H1 (cell line): ENCODE measurements at regions not wholly inside any gene's neighbourhood (a gene's known extent, or its start where the extent isn't known, plus 50 kb on each side); places are given as distances from the start of the nearest gene placed in this dataset.
"Not testable (repeated sequence)": the region's sequence is repeated elsewhere in the genome, so short reads cannot be mapped to it uniquely, and the experiment has no call there.

ENCODE experiments used
- CTCF ChIA-PET: fragments of 300-600 bp; sonication (Branson Sonifier 250); formaldehyde crosslinking; loops from one replicate; lab custom pipeline; 2021; ENCODE audit not compliant: partially characterized antibody; lab: Charles Lee
- POLR2A ChIA-PET: fragments of 300-600 bp; sonication (Branson Sonifier 250); formaldehyde crosslinking; loops from one replicate; lab custom pipeline; 2021; ENCODE audit warnings: inconsistent platforms; ENCODE audit not compliant: partially characterized antibody; lab: Charles Lee
- DNase-seq, 2 experiments: peaks; one replicate each; pipeline versions ENCODE4 v3.0.0 to v3.0.0-alpha.2; 2010 to 2022; ENCODE audit warnings: low spot score in 2 of 2, low read depth in 1 of 2, mixed read lengths in 1 of 2
- FAIRE-seq: peaks from 2 replicates; lab custom pipeline; 2011; peaks lifted over from hg19 to GRCh38; lab: Jason Lieb, UNC
- H2AFZ ChIP-seq: 2 replicates; pipeline ENCODE4 v1.8.1; 2012; ENCODE audit warnings: low read length, inconsistent platforms
- H2AK5ac ChIP-seq: 2 replicates; pipeline ENCODE4 v1.6.1; 2013; ENCODE audit warnings: low read depth, low read length
- H2BK120ac ChIP-seq: replicated peaks from 2 replicates; pipeline ENCODE3; 2013; ENCODE audit warnings: low read depth, low read length, inconsistent platforms
- H2BK12ac ChIP-seq: 2 replicates; pipeline ENCODE4 v1.6.1; 2013; ENCODE audit warnings: low read depth, low read length
- H2BK15ac ChIP-seq: 2 replicates; pipeline ENCODE4 v1.6.1; 2013; ENCODE audit warnings: low read length
- H2BK20ac ChIP-seq: 2 replicates; pipeline ENCODE4 v1.6.1; 2013; ENCODE audit warnings: low read length
- H2BK5ac ChIP-seq: 2 replicates; pipeline ENCODE4 v1.6.1; 2013; ENCODE audit warnings: low read depth, low read length
- H3K14ac ChIP-seq: 2 replicates; pipeline ENCODE4 v1.6.1; 2013; ENCODE audit warnings: inconsistent platforms; ENCODE audit not compliant: insufficient read length
- H3K18ac ChIP-seq: 2 replicates; pipeline ENCODE4 v1.6.1; 2013; ENCODE audit warnings: low read length; ENCODE audit errors: extremely low read depth
- H3K23ac ChIP-seq: 2 replicates; pipeline ENCODE4 v1.6.1; 2013; ENCODE audit warnings: inconsistent platforms; ENCODE audit not compliant: insufficient read length
- H3K23me2 ChIP-seq: 2 replicates; pipeline ENCODE4 v1.6.1; 2013; ENCODE audit warnings: low read depth, low read length
- H3K27ac ChIP-seq: 2 replicates; pipeline ENCODE4 v1.6.1; 2011; ENCODE audit warnings: low read depth, low read length, inconsistent platforms
- H3K27me3 ChIP-seq, 4 experiments: replicated peaks in 1 of 4; 1 replicate in 1 of 4; 2 replicates in 3 of 4; pipeline versions ENCODE4 v1.6.1 to v1.8.1; 2011 to 2013; ENCODE audit warnings: low read length in 3 of 4, mild to moderate bottlenecking in 3 of 4, inconsistent platforms in 2 of 4, mixed read lengths in 2 of 4, moderate library complexity in 1 of 4; ENCODE audit not compliant: control insufficient read depth in 3 of 4, insufficient read depth in 3 of 4; ENCODE audit errors: extremely low read depth in 1 of 4
- H3K36me3 ChIP-seq, 4 experiments: 2 replicates each; pipeline versions ENCODE4 v1.6.1 to v1.8.1; 2011 to 2013; ENCODE audit warnings: mild to moderate bottlenecking in 4 of 4, low read length in 3 of 4, moderate library complexity in 2 of 4, control low read depth in 1 of 4, inconsistent platforms in 1 of 4; ENCODE audit not compliant: insufficient read depth in 4 of 4, control insufficient read depth in 2 of 4
- H3K4ac ChIP-seq: replicated peaks from 2 replicates; pipeline ENCODE3; 2013; ENCODE audit warnings: low read length, low read depth, mixed read lengths, inconsistent platforms; ENCODE audit not compliant: insufficient read length
- H3K4me1 ChIP-seq, 4 experiments: replicated peaks in 1 of 4; 1 replicate in 1 of 4; 2 replicates in 3 of 4; pipeline versions ENCODE4 v1.6.1 to v1.8.1; 2011 to 2013; ENCODE audit warnings: low read length in 3 of 4, inconsistent platforms in 2 of 4, mixed read lengths in 1 of 4; ENCODE audit not compliant: insufficient read depth in 4 of 4, control insufficient read depth in 3 of 4
- H3K4me2 ChIP-seq, 2 experiments: 2 replicates each; pipeline versions ENCODE4 v1.6.1 to v1.8.1; 2011 to 2013; ENCODE audit warnings: low read depth in 2 of 2, low read length in 2 of 2, control low read depth in 1 of 2, inconsistent platforms in 1 of 2, mild to moderate bottlenecking in 1 of 2; ENCODE audit not compliant: insufficient read depth in 1 of 2
- H3K4me3 ChIP-seq, 4 experiments: fragments of 200-600, 300-600 bp in 1 of 4; sonication (generic), shearing (Covaris generic), sonication (Bioruptor Twin) in 1 of 4; 2 replicates each; pipeline versions ENCODE4 v1.5.1 to v1.8.1; 2011 to 2016; ENCODE audit warnings: low read length in 4 of 4, low read depth in 3 of 4, control low read depth in 2 of 4, inconsistent platforms in 2 of 4, mild to moderate bottlenecking in 2 of 4, mixed read lengths in 1 of 4, moderate library complexity in 1 of 4; ENCODE audit not compliant: insufficient read depth in 2 of 4; ENCODE audit errors: extremely low read depth in 1 of 4
- H3K56ac ChIP-seq: replicated peaks from 2 replicates; pipeline ENCODE3; 2013; ENCODE audit warnings: low read depth, mild to moderate bottlenecking, mixed read lengths, low read length, inconsistent platforms; ENCODE audit not compliant: insufficient read length
- H3K79me1 ChIP-seq: 2 replicates; pipeline ENCODE4 v1.6.1; 2013; ENCODE audit warnings: low read depth, low read length, control low read depth
- H3K79me2 ChIP-seq, 2 experiments: 2 replicates each; pipeline versions ENCODE4 v1.6.1 to v1.8.1; 2012 to 2013; ENCODE audit warnings: low read length in 2 of 2, mild to moderate bottlenecking in 2 of 2, inconsistent platforms in 1 of 2; ENCODE audit not compliant: insufficient read depth in 2 of 2, control insufficient read depth in 1 of 2
- H3K9ac ChIP-seq, 4 experiments: replicated peaks in 1 of 4; 1 replicate in 1 of 4; 2 replicates in 3 of 4; pipeline versions ENCODE4 v1.6.1 to v1.8.1; 2011 to 2013; ENCODE audit warnings: low read depth in 3 of 4, low read length in 3 of 4, control low read depth in 2 of 4, mild to moderate bottlenecking in 2 of 4, moderate library complexity in 2 of 4, inconsistent platforms in 1 of 4; ENCODE audit errors: extremely low read depth in 1 of 4
- H3K9me3 ChIP-seq, 2 experiments: 2 replicates each; pipeline versions ENCODE4 v1.6.1 to v1.8.1; 2012 to 2013; ENCODE audit warnings: mild to moderate bottlenecking in 2 of 2, moderate library complexity in 2 of 2, control low read depth in 1 of 2, inconsistent platforms in 1 of 2, low read depth in 1 of 2, low read length in 1 of 2, mixed read lengths in 1 of 2; ENCODE audit not compliant: insufficient read depth in 2 of 2
- H4K20me1 ChIP-seq, 2 experiments: replicated peaks in 1 of 2; 2 replicates each; pipeline versions ENCODE3 to v1.8.1; 2011 to 2013; ENCODE audit warnings: inconsistent platforms in 2 of 2, low read length in 2 of 2, mild to moderate bottlenecking in 1 of 2; ENCODE audit not compliant: insufficient read depth in 2 of 2, control insufficient read depth in 1 of 2
- H4K5ac ChIP-seq: 2 replicates; pipeline ENCODE4 v1.6.1; 2013; ENCODE audit warnings: low read length, low read depth, mixed read lengths, inconsistent platforms; ENCODE audit not compliant: insufficient read length
- H4K8ac ChIP-seq: 2 replicates; pipeline ENCODE4 v1.8.0; 2013; ENCODE audit warnings: mild to moderate bottlenecking, moderate library complexity, low read length, inconsistent platforms; ENCODE audit not compliant: insufficient read depth; ENCODE audit errors: extremely low read depth
- H4K91ac ChIP-seq: replicated peaks from 2 replicates; pipeline ENCODE3; 2013; ENCODE audit warnings: low read length, mixed read lengths, inconsistent platforms; ENCODE audit not compliant: insufficient read length
- WGBS, 2 experiments: shearing (Covaris generic) in 1 of 2; methylation state at CpG; one replicate each; pipeline versions ENCODE4 v1.1.6 to v1.1.7; 2013 to 2015; ENCODE audit warnings: low lambda C conversion rate in 2 of 2, mixed read lengths in 2 of 2, inconsistent platforms in 1 of 2, low coverage in 1 of 2, missing lambda C conversion rate in 1 of 2; ENCODE audit not compliant: insufficient replicate concordance in 2 of 2, insufficient coverage in 1 of 2, insufficient read length in 1 of 2; ENCODE audit errors: extremely low coverage in 1 of 2, missing lambda C conversion rate in 1 of 2; 5-methylcytosine and 5-hydroxymethylcytosine counted together

GRCh38 chr17:30729471-30730170 is 94.9 kb downstream of the CRLF3 start:
- H3K14ac ChIP-seq, H3K23ac ChIP-seq, H4K5ac ChIP-seq, H3K27ac ChIP-seq, H2AFZ ChIP-seq, H2BK20ac ChIP-seq, H3K4me3 ChIP-seq, FAIRE-seq, H3K9ac ChIP-seq, H3K4me2 ChIP-seq, H3K27me3 ChIP-seq, H3K79me1 ChIP-seq, H3K36me3 ChIP-seq, H2BK120ac ChIP-seq, H4K8ac ChIP-seq, H3K9me3 ChIP-seq, POLR2A ChIA-PET, H2BK15ac ChIP-seq, H3K4me1 ChIP-seq, H3K4ac ChIP-seq, H2AK5ac ChIP-seq, H3K18ac ChIP-seq, H2BK12ac ChIP-seq, H4K91ac ChIP-seq, H3K56ac ChIP-seq, H3K23me2 ChIP-seq, H2BK5ac ChIP-seq: not testable (repeated sequence)
- DNase-seq: peak in 1 of 2 experiments; percentile 46
- 84% methylated on average over 14 of the region's 14 CpGs; no CpG with 5 or more reads in 1 of the 2 experiments for WGBS, 2 experiments
- H3K79me2 ChIP-seq: peaks cover 8 to 69% of the 10 kb centered on the region in 2 experiments; a peak in 3 of 4 replicates
- H4K20me1 ChIP-seq: peaks cover 8 to 14% of the 10 kb centered on the region in 2 experiments
- CTCF ChIA-PET: interaction anchor here (1.6 kb wide), 1 partner anchor 14 kb away, joined by 8 read pairs; no protein-coding TSS in a partner anchor

GRCh38 chr17:30727517-30727916 is 97.0 kb downstream of the CRLF3 start:
- H3K23ac ChIP-seq, H2AFZ ChIP-seq, H3K14ac ChIP-seq, H2BK20ac ChIP-seq, H4K5ac ChIP-seq, FAIRE-seq, H2BK15ac ChIP-seq, H3K27ac ChIP-seq, H4K91ac ChIP-seq, H2AK5ac ChIP-seq, H3K9me3 ChIP-seq, H3K4me1 ChIP-seq, H3K4ac ChIP-seq, H3K4me2 ChIP-seq, H2BK120ac ChIP-seq, H3K18ac ChIP-seq, POLR2A ChIA-PET, H2BK12ac ChIP-seq, H2BK5ac ChIP-seq, H3K56ac ChIP-seq, H3K36me3 ChIP-seq, H3K27me3 ChIP-seq, H3K9ac ChIP-seq, H3K79me1 ChIP-seq, H4K8ac ChIP-seq, H3K23me2 ChIP-seq, H3K4me3 ChIP-seq: not testable (repeated sequence)
- 88% methylated on average over 6 of the region's 8 CpGs; no CpG with 5 or more reads in 1 of the 2 experiments for WGBS, 2 experiments
- peak in 1 of 2 experiments; percentile 39 for DNase-seq
- CTCF ChIA-PET: interaction anchor here (2.5 kb wide), 1 partner anchor 12 kb away, joined by 9 read pairs; no protein-coding TSS in a partner anchor
- H3K79me2 ChIP-seq: peaks cover 6 to 67% of the 10 kb centered on the region in 2 experiments; a peak in 3 of 4 replicates
- peaks cover 5 to 10% of the 10 kb centered on the region in 2 experiments for H4K20me1 ChIP-seq
